ENCODE measurements at regions not wholly inside any gene's neighbourhood (a gene's known extent, or its start where the extent isn't known, plus 50 kb on each side); places are given as distances from the start of the nearest gene placed in this dataset.

GRCh38 chr18:29305516-29305915 is 1128.6 kb upstream of the CDH2 start:
- TF ChIP-seq POLR2A (IDR thresholded peaks at IDR 0.05), result no peak
- no peak for TF ChIP-seq CTCF (IDR thresholded peaks at IDR 0.05)

Data from lower leg skin (tissue), 3 donors.